Glomerular visceral epithelial cell (primary cell): ENCODE measurements at regions not wholly inside any gene's neighbourhood (a gene's known extent, or its start where the extent isn't known, plus 50 kb on each side); places are given as distances from the start of the nearest gene placed in this dataset.

Experiments
- DNase-seq: peaks from one replicate; pipeline ENCODE4 v3.0.0-alpha.2; 2016; ENCODE audit errors: extremely low spot score

GRCh38 chr7:119102291-119102690, 877.8 kb downstream of the ANKRD7 start:
- DNase-seq = no peak

DNA sequence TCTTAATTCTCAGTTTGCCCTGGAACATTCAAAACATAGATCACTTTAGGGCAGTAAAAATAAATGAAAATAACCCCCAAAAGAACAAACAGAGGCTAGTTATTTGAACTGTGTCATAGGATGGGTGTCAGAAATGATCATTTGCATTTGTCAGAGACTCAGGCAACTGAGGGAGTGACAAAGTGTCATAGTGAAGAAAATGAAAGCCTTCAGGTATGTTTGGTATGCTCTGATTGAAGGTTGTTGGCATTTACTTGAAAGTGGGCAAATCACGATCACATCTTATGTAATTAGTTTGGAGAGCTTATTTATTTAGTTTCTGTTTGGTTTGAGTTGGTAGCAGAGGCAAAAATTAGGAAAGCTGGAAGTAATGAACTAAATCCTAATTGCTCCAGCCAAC, 880.9 kb downstream of the ANKRD7 start:
- DNase-seq = no peak

GRCh38 chr7:119123326-119123725, 898.8 kb downstream of the ANKRD7 start:
- no peak for DNase-seq

- DNase-seq = no peak
These were observed 903.2 kb downstream of the ANKRD7 start for GRCh38 chr7:119127706-119128105.

DNA sequence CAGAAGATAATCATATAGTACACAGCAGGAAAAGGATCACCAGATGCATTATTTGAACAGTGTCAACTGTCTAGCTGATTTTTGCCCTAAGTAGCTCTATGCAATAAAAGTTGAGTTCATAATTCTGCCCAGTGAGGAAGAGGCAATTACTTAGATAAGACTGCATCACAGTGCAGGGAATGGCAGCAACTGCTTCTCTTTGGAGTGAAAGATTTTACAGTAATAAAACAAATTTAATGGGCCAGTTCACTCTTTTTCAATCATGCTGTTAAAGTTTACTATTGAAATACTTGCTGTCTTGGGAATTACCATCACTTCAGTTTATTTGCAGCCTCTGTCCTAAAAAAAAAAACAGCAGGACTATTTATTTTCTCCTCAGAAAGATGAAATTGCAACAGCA, 907.9 kb downstream of the ANKRD7 start:
- no peak for DNase-seq

GRCh38 chr7:119167431-119167830, 942.9 kb downstream of the ANKRD7 start:
- DNase-seq = no peak

GRCh38 chr7:119172043-119172442, 947.5 kb downstream of the ANKRD7 start:
- DNase-seq = no peak

DNA sequence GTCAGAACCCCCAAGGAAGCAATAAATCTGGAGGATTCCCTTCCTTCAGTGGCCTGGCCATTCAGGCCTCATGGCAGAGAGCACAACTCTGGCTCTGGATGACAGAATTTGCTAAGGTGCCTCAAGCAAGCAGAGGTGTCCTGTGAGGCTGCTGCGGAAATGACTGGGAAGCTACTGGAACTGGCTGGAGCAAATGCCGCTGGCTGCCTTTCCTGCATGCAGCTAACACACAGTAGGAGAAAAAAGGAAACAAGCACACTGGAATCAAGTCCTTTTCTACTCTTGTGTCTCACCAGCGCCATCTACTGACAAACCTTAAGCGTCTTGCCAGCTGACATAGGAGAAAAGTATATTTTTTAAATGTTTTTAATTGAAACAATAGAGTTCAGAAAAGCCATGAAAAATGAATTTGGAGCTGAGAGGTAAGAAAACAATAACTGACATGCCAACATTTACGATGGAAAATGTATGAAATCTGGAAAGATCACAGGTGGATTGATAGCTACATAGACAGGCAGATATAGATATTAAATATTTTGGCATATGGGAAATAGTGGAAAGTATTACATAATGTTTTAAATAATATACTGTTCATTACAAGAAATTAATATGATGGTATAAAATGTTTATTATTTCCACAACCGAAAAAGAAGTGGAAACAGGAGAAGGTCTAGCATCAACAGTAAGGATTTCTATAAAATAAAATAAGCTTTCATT, 951.6 kb downstream of the ANKRD7 start:
- DNase-seq = peak; percentile 65

- DNase-seq = no peak
These were observed 953.4 kb downstream of the ANKRD7 start for GRCh38 chr7:119177863-119178262.

GRCh38 chr7:119184124-119184788, 959.8 kb downstream of the ANKRD7 start:
- no peak for DNase-seq

DNA sequence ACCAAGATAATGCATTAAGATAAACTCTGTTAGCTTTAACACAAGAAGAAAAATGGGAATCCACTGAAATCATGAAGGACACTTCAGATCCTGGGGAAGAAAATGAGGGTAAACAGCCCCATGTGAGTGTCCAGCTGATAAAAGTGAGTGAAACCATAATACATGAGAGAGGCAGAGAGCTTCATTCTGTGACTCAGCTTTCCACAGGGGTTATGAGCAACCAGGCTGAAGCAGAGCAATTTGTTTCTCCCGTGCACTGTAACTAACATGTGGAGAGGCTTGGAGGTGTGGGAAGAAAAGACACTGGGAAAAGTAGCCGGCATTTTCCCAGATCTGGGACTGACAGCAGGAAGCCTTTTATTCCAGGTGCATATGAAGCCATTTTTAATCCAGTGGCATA, 971.7 kb downstream of the ANKRD7 start:
- no peak for DNase-seq

- no peak for DNase-seq
These were observed 972.8 kb downstream of the ANKRD7 start for GRCh38 chr7:119197172-119197876.

DNA sequence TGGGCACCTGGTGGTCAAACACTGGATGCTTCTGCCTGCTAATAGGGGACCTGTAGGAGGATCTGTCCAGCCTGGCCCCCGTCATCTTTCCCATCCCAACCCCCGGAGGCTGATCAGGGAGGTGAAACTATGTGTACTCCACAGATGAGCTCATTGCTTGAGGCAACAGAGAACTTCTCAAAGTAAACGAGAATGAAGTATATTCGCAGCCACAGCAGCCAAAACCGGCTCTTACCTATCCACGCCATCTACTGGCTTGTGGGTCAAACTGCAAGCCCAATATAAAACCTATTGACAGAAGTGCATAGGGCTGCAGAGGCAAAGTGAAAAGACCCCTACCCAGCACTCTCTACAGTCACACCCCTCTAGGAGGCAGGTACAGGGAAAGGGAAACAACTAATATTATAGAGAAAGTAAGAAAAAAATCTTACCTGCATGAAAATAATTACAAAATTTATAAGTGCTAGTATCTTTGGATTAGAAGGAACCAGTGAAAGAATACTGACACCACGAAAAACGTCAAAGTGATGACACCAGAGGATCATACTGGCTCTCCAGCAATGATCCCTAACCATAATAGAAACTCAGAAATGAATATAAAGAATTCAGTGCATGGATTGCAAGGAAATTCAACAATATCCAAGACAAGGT, 973.5 kb downstream of the ANKRD7 start:
- DNase-seq = peak; percentile 54

DNA sequence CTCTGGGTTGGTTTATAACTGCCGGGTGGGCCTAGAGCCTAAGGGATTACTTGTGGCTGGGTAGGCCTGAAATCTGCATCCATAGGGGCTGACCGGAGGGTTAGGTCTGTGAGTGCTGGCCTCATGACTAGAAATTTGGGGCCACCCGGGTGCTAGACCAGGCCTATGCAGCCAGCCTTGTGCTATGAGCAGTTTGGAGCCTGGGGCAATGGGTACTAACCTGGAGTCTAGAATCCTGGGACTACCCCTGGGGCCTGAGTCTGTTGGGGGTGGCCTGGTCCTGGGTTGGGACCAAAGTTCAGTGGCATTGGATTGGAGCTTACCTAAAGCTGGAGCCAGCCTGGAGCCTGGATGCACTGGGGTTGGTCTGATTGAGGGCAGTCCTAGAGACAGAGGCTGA, 995.2 kb downstream of the ANKRD7 start:
- no peak for DNase-seq

DNA sequence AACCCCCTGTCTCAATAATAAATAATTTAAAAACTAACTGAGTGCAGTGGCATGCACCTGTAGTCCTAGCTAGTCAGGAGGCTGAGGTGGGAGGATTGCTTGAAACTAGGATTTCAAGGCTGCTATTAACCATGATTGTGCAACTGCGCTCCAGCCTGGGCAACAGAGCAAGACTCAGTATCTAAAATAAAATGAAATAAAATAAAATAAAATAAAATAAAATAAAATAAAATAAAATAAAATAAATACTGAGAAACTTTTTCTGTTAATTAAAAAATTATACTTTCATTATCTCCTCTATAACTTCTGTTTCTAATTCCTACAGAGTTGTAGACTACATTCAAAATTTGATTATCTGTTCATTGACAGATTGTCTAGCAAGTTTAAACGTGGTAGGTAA, 999.4 kb downstream of the ANKRD7 start:
- no peak for DNase-seq

DNA sequence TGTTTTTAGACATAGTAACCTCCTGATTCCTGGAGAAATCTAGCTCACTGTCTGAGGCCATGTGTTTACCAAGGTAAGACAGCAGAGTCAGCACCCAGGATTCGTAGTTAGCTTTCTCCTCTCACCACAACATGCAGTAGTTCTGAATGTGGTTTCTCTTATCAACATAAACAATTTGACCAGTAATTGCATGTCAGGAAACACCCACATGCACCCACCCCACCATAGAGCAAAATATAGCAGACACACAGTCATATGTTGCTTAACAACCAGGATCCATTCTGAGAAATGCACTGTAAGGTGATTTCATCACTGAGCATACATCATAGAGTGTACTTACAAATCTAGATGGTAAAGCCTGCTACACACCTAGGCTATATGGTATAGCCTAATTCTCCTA, 1004.0 kb downstream of the ANKRD7 start:
- no peak for DNase-seq

- DNase-seq = no peak
These were observed 1007.6 kb downstream of the ANKRD7 start for GRCh38 chr7:119232091-119232490.

- no peak for DNase-seq
These were observed 1008.5 kb downstream of the ANKRD7 start for GRCh38 chr7:119233015-119233414.

- no peak for DNase-seq
These were observed 1020.0 kb upstream of the KCND2 start for GRCh38 chr7:119252962-119253361.

DNA sequence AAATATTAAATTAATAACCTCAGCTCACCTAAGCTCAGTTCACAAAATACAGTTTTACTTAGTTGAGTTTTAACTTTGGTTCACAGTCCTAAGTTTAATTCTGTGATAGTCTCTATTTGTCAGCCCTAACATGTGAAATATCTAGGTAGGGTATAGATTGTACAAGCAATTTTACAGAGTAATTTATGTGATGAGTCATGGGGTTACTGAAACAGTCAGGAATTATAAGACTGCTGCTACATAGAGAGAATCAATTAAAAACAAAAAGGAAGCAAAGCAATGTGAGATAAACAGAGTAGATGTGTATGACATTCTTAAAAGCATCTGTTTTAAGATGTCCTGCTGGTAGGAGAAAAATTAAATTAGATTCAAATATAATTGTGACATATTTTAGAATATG, 1018.2 kb upstream of the KCND2 start:
- no peak for DNase-seq

DNA sequence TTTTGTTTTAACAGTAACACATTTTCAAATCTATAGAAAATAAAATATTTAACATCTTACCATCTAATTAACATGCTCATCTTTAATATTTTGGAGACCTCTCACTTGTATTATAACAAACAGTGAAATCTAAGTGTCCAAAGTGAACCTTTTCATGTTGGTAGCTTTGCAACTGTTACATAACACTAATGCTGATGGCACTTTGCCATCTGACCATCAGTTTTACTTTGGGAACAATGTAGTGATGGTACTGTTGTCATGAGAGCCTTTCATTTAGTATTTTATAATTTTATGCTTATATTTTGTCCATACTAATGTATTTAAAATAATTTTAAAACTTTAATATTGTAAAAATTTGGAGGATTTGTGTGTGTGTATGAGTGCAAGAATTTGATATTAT, 1017.0 kb upstream of the KCND2 start:
- DNase-seq = no peak

GRCh38 chr7:119256446-119257131, 1016.4 kb upstream of the KCND2 start:
- DNase-seq = no peak
